H1 (cell line): ENCODE measurements at regions not wholly inside any gene's neighbourhood (a gene's known extent, or its start where the extent isn't known, plus 50 kb on each side); places are given as distances from the start of the nearest gene placed in this dataset.

ENCODE experiments used
- CTCF ChIA-PET: fragments of 300-600 bp; sonication (Branson Sonifier 250); formaldehyde crosslinking; loops from one replicate; lab custom pipeline; 2021; ENCODE audit not compliant: partially characterized antibody; lab: Charles Lee
- POLR2A ChIA-PET: fragments of 300-600 bp; sonication (Branson Sonifier 250); formaldehyde crosslinking; loops from one replicate; lab custom pipeline; 2021; ENCODE audit warnings: inconsistent platforms; ENCODE audit not compliant: partially characterized antibody; lab: Charles Lee
- DNase-seq, 2 experiments: peaks; one replicate each; pipeline versions ENCODE4 v3.0.0 to v3.0.0-alpha.2; 2010 to 2022; ENCODE audit warnings: low spot score in 2 of 2, low read depth in 1 of 2, mixed read lengths in 1 of 2
- FAIRE-seq: peaks from 2 replicates; lab custom pipeline; 2011; peaks lifted over from hg19 to GRCh38; lab: Jason Lieb, UNC
- H2AFZ ChIP-seq: 2 replicates; pipeline ENCODE4 v1.8.1; 2012; ENCODE audit warnings: low read length, inconsistent platforms
- H2AK5ac ChIP-seq: 2 replicates; pipeline ENCODE4 v1.6.1; 2013; ENCODE audit warnings: low read depth, low read length
- H2BK120ac ChIP-seq: replicated peaks from 2 replicates; pipeline ENCODE3; 2013; ENCODE audit warnings: low read depth, low read length, inconsistent platforms
- H2BK12ac ChIP-seq: 2 replicates; pipeline ENCODE4 v1.6.1; 2013; ENCODE audit warnings: low read depth, low read length
- H2BK15ac ChIP-seq: 2 replicates; pipeline ENCODE4 v1.6.1; 2013; ENCODE audit warnings: low read length
- H2BK20ac ChIP-seq: 2 replicates; pipeline ENCODE4 v1.6.1; 2013; ENCODE audit warnings: low read length
- H2BK5ac ChIP-seq: 2 replicates; pipeline ENCODE4 v1.6.1; 2013; ENCODE audit warnings: low read depth, low read length
- H3K14ac ChIP-seq: 2 replicates; pipeline ENCODE4 v1.6.1; 2013; ENCODE audit warnings: inconsistent platforms; ENCODE audit not compliant: insufficient read length
- H3K18ac ChIP-seq: 2 replicates; pipeline ENCODE4 v1.6.1; 2013; ENCODE audit warnings: low read length; ENCODE audit errors: extremely low read depth
- H3K23ac ChIP-seq: 2 replicates; pipeline ENCODE4 v1.6.1; 2013; ENCODE audit warnings: inconsistent platforms; ENCODE audit not compliant: insufficient read length
- H3K23me2 ChIP-seq: 2 replicates; pipeline ENCODE4 v1.6.1; 2013; ENCODE audit warnings: low read depth, low read length
- H3K27ac ChIP-seq: 2 replicates; pipeline ENCODE4 v1.6.1; 2011; ENCODE audit warnings: low read depth, low read length, inconsistent platforms
- H3K27me3 ChIP-seq, 4 experiments: replicated peaks in 1 of 4; 1 replicate in 1 of 4; 2 replicates in 3 of 4; pipeline versions ENCODE4 v1.6.1 to v1.8.1; 2011 to 2013; ENCODE audit warnings: low read length in 3 of 4, mild to moderate bottlenecking in 3 of 4, inconsistent platforms in 2 of 4, mixed read lengths in 2 of 4, moderate library complexity in 1 of 4; ENCODE audit not compliant: control insufficient read depth in 3 of 4, insufficient read depth in 3 of 4; ENCODE audit errors: extremely low read depth in 1 of 4
- H3K36me3 ChIP-seq, 4 experiments: 2 replicates each; pipeline versions ENCODE4 v1.6.1 to v1.8.1; 2011 to 2013; ENCODE audit warnings: mild to moderate bottlenecking in 4 of 4, low read length in 3 of 4, moderate library complexity in 2 of 4, control low read depth in 1 of 4, inconsistent platforms in 1 of 4; ENCODE audit not compliant: insufficient read depth in 4 of 4, control insufficient read depth in 2 of 4
- H3K4ac ChIP-seq: replicated peaks from 2 replicates; pipeline ENCODE3; 2013; ENCODE audit warnings: low read length, low read depth, mixed read lengths, inconsistent platforms; ENCODE audit not compliant: insufficient read length
- H3K4me1 ChIP-seq, 4 experiments: replicated peaks in 1 of 4; 1 replicate in 1 of 4; 2 replicates in 3 of 4; pipeline versions ENCODE4 v1.6.1 to v1.8.1; 2011 to 2013; ENCODE audit warnings: low read length in 3 of 4, inconsistent platforms in 2 of 4, mixed read lengths in 1 of 4; ENCODE audit not compliant: insufficient read depth in 4 of 4, control insufficient read depth in 3 of 4
- H3K4me2 ChIP-seq, 2 experiments: 2 replicates each; pipeline versions ENCODE4 v1.6.1 to v1.8.1; 2011 to 2013; ENCODE audit warnings: low read depth in 2 of 2, low read length in 2 of 2, control low read depth in 1 of 2, inconsistent platforms in 1 of 2, mild to moderate bottlenecking in 1 of 2; ENCODE audit not compliant: insufficient read depth in 1 of 2
- H3K4me3 ChIP-seq, 4 experiments: fragments of 200-600, 300-600 bp in 1 of 4; sonication (generic), shearing (Covaris generic), sonication (Bioruptor Twin) in 1 of 4; 2 replicates each; pipeline versions ENCODE4 v1.5.1 to v1.8.1; 2011 to 2016; ENCODE audit warnings: low read length in 4 of 4, low read depth in 3 of 4, control low read depth in 2 of 4, inconsistent platforms in 2 of 4, mild to moderate bottlenecking in 2 of 4, mixed read lengths in 1 of 4, moderate library complexity in 1 of 4; ENCODE audit not compliant: insufficient read depth in 2 of 4; ENCODE audit errors: extremely low read depth in 1 of 4
- H3K56ac ChIP-seq: replicated peaks from 2 replicates; pipeline ENCODE3; 2013; ENCODE audit warnings: low read depth, mild to moderate bottlenecking, mixed read lengths, low read length, inconsistent platforms; ENCODE audit not compliant: insufficient read length
- H3K79me1 ChIP-seq: 2 replicates; pipeline ENCODE4 v1.6.1; 2013; ENCODE audit warnings: low read depth, low read length, control low read depth
- H3K79me2 ChIP-seq, 2 experiments: 2 replicates each; pipeline versions ENCODE4 v1.6.1 to v1.8.1; 2012 to 2013; ENCODE audit warnings: low read length in 2 of 2, mild to moderate bottlenecking in 2 of 2, inconsistent platforms in 1 of 2; ENCODE audit not compliant: insufficient read depth in 2 of 2, control insufficient read depth in 1 of 2
- H3K9ac ChIP-seq, 4 experiments: replicated peaks in 1 of 4; 1 replicate in 1 of 4; 2 replicates in 3 of 4; pipeline versions ENCODE4 v1.6.1 to v1.8.1; 2011 to 2013; ENCODE audit warnings: low read depth in 3 of 4, low read length in 3 of 4, control low read depth in 2 of 4, mild to moderate bottlenecking in 2 of 4, moderate library complexity in 2 of 4, inconsistent platforms in 1 of 4; ENCODE audit errors: extremely low read depth in 1 of 4
- H3K9me3 ChIP-seq, 2 experiments: 2 replicates each; pipeline versions ENCODE4 v1.6.1 to v1.8.1; 2012 to 2013; ENCODE audit warnings: mild to moderate bottlenecking in 2 of 2, moderate library complexity in 2 of 2, control low read depth in 1 of 2, inconsistent platforms in 1 of 2, low read depth in 1 of 2, low read length in 1 of 2, mixed read lengths in 1 of 2; ENCODE audit not compliant: insufficient read depth in 2 of 2
- H4K20me1 ChIP-seq, 2 experiments: replicated peaks in 1 of 2; 2 replicates each; pipeline versions ENCODE3 to v1.8.1; 2011 to 2013; ENCODE audit warnings: inconsistent platforms in 2 of 2, low read length in 2 of 2, mild to moderate bottlenecking in 1 of 2; ENCODE audit not compliant: insufficient read depth in 2 of 2, control insufficient read depth in 1 of 2
- H4K5ac ChIP-seq: 2 replicates; pipeline ENCODE4 v1.6.1; 2013; ENCODE audit warnings: low read length, low read depth, mixed read lengths, inconsistent platforms; ENCODE audit not compliant: insufficient read length
- H4K8ac ChIP-seq: 2 replicates; pipeline ENCODE4 v1.8.0; 2013; ENCODE audit warnings: mild to moderate bottlenecking, moderate library complexity, low read length, inconsistent platforms; ENCODE audit not compliant: insufficient read depth; ENCODE audit errors: extremely low read depth
- H4K91ac ChIP-seq: replicated peaks from 2 replicates; pipeline ENCODE3; 2013; ENCODE audit warnings: low read length, mixed read lengths, inconsistent platforms; ENCODE audit not compliant: insufficient read length
- CBX5 ChIP-seq: fragments of 300-800, 300-1000 bp; sonication (generic); IDR thresholded peaks from 2 replicates; pipeline ENCODE4 v1.7.1; 2016; ENCODE audit warnings: antibody characterized with exemption, low read length, low read depth
- CHD1 ChIP-seq: IDR thresholded peaks from 2 replicates; pipeline ENCODE4 v1.6.1; 2012; ENCODE audit warnings: low read depth, low read length, improper control_type of control experiment
- CHD2 ChIP-seq: IDR thresholded peaks from 2 replicates; pipeline ENCODE4 v1.6.1; 2012; ENCODE audit warnings: low read length, improper control_type of control experiment
- EZH2 ChIP-seq: fragments of 200-600 bp; sonication (generic); IDR thresholded peaks from 2 replicates; pipeline ENCODE4 v1.7.1; 2012; ENCODE audit warnings: low read depth, mild to moderate bottlenecking, moderate library complexity, low read length, inconsistent platforms; ENCODE audit not compliant: severe bottlenecking
- KDM1A ChIP-seq: fragments of 200-600, 300-600 bp; sonication (generic); IDR thresholded peaks from 2 replicates; pipeline ENCODE4 v1.7.1; 2016; ENCODE audit warnings: mild to moderate bottlenecking, low read length, borderline replicate concordance
- MAFK ChIP-seq: IDR thresholded peaks from 2 replicates; pipeline ENCODE4 v1.6.1; 2012; ENCODE audit warnings: low read depth, mild to moderate bottlenecking, improper control_type of control experiment, low read length
- NRF1 ChIP-seq: IDR thresholded peaks from 2 replicates; pipeline ENCODE4 v1.6.1; 2011; ENCODE audit warnings: mild to moderate bottlenecking, low read depth, low read length, improper control_type of control experiment
- PHF8 ChIP-seq: fragments of 200-600 bp; sonication (generic); conservative IDR thresholded peaks from 2 replicates; pipeline ENCODE4 v1.7.1; 2012; ENCODE audit warnings: low read depth, mild to moderate bottlenecking, inconsistent platforms, low read length, moderate library complexity
- POLR2AphosphoS5 ChIP-seq: IDR thresholded peaks from 2 replicates; pipeline ENCODE4 v1.6.1; 2011; ENCODE audit warnings: low read depth, low read length
- SAP30 ChIP-seq: fragments of 300-600 bp; sonication (generic); IDR thresholded peaks from 2 replicates; pipeline ENCODE4 v1.7.1; 2012; ENCODE audit warnings: low read length, moderate library complexity, mild to moderate bottlenecking, inconsistent platforms; ENCODE audit not compliant: insufficient read depth, insufficient replicate concordance
- SP1 ChIP-seq: IDR thresholded peaks from 2 replicates; pipeline ENCODE4 v1.6.1; 2011; ENCODE audit warnings: low read depth, low read length
- SP2 ChIP-seq: IDR thresholded peaks from 2 replicates; pipeline ENCODE4 v1.6.1; 2012; ENCODE audit warnings: mild to moderate bottlenecking, low read length, inconsistent platforms
- SUZ12 ChIP-seq: fragments of 200-600 bp; sonication (generic); IDR thresholded peaks from 2 replicates; pipeline ENCODE4 v1.6.1; 2012; ENCODE audit warnings: mild to moderate bottlenecking, inconsistent platforms, low read length, moderate library complexity, mixed read lengths
- WGBS, 2 experiments: shearing (Covaris generic) in 1 of 2; methylation state at CpG; one replicate each; pipeline versions ENCODE4 v1.1.6 to v1.1.7; 2013 to 2015; ENCODE audit warnings: low lambda C conversion rate in 2 of 2, mixed read lengths in 2 of 2, inconsistent platforms in 1 of 2, low coverage in 1 of 2, missing lambda C conversion rate in 1 of 2; ENCODE audit not compliant: insufficient replicate concordance in 2 of 2, insufficient coverage in 1 of 2, insufficient read length in 1 of 2; ENCODE audit errors: extremely low coverage in 1 of 2, missing lambda C conversion rate in 1 of 2; 5-methylcytosine and 5-hydroxymethylcytosine counted together

GRCh38 chr1:4529446-4530165 lies 124.8 kb upstream of the AJAP1 start:
- Histone ChIP-seq H3K36me3 (no peaks in the 10 kb centered on the region), H4K91ac (no peak overlapping the region), H3K79me2 (no peaks in the 10 kb centered on the region), H2BK120ac (no peak overlapping the region), H3K56ac (no peak overlapping the region), H2BK15ac (no peak overlapping the region), H3K4me1 (peaks cover 0 to 3% (median 1%) of the 10 kb centered on the region in 4 experiments; a peak in 1 of 7 replicates), H2BK12ac (no peak overlapping the region), H2BK20ac (no peak overlapping the region), H3K79me1 (no peaks in the 10 kb centered on the region), H2AFZ (no peak overlapping the region), H3K23ac (no peak overlapping the region), H3K23me2 (no peaks in the 10 kb centered on the region), H3K27me3 (no peaks in the 10 kb centered on the region), H3K4ac (no peak overlapping the region), H4K20me1 (no peaks in the 10 kb centered on the region), H4K8ac (no peak overlapping the region), H3K27ac (no peak overlapping the region), H3K14ac (no peak overlapping the region), H3K4me2 (no peak overlapping the region), H2AK5ac (no peak overlapping the region), H4K5ac (no peak overlapping the region), H3K9me3 (peaks cover 15 to 44% of the 10 kb centered on the region in 2 experiments; a peak in 2 of 4 replicates), H3K4me3 (no peak overlapping the region), H2BK5ac (no peak overlapping the region), H3K18ac (no peak overlapping the region), H3K9ac (no peak overlapping the region)
- ChIA-PET POLR2A (no interaction called here), CTCF (interaction anchor here (1.3 kb wide), 1 partner anchor 19 kb away, joined by 3 read pairs; no protein-coding TSS in a partner anchor)
- no peak for FAIRE-seq
- no peak for DNase-seq
- WGBS, 2 experiments = 80% methylated on average over 14 of the region's 14 CpGs; no CpG with 5 or more reads in 1 of the 2 experiments
- TF ChIP-seq EZH2 (no peak), CHD2 (no peak), PHF8 (no peak), CHD1 (no peak), KDM1A (no peak), CBX5 (no peak), POLR2AphosphoS5 (no peak), NRF1 (no peak), SP1 (no peak), SP2 (no peak), SUZ12 (no peak), MAFK (no peak), SAP30 (no peak)
